Large intestine (tissue), 3 donors: ENCODE measurements at regions not wholly inside any gene's neighbourhood (a gene's known extent, or its start where the extent isn't known, plus 50 kb on each side); places are given as distances from the start of the nearest gene placed in this dataset.

Experiments
- DNase-seq, 2 donors: peaks; one replicate each; pipeline versions ENCODE4 v3.0.0 to v3.0.0-alpha.2; 2013
- H3K27ac ChIP-seq: one replicate; pipeline ENCODE4 v1.5.1; 2013; ENCODE audit warnings: low read length
- H3K27me3 ChIP-seq: 2 replicates; pipeline ENCODE4 v1.6.1; 2013; ENCODE audit warnings: low read length; ENCODE audit not compliant: control insufficient read depth, insufficient read depth
- H3K36me3 ChIP-seq: 2 replicates; pipeline ENCODE4 v1.6.1; 2013; ENCODE audit warnings: low read length; ENCODE audit not compliant: control insufficient read depth, insufficient read depth
- H3K4me1 ChIP-seq: one replicate; pipeline ENCODE4 v1.6.1; 2013; ENCODE audit warnings: low read length; ENCODE audit not compliant: control insufficient read depth, insufficient read depth
- H3K4me3 ChIP-seq: one replicate; pipeline ENCODE4 v1.5.1; 2013; ENCODE audit warnings: low read length
- H3K9me3 ChIP-seq: one replicate; pipeline ENCODE4 v1.6.1; 2013; ENCODE audit warnings: mild to moderate bottlenecking, low read depth, low read length, moderate library complexity; ENCODE audit not compliant: control insufficient read depth
- WGBS: methylation state at CpG from one replicate; pipeline ENCODE4 v1.1.5; 2013; ENCODE audit warnings: low lambda C conversion rate; ENCODE audit not compliant: insufficient coverage; 5-methylcytosine and 5-hydroxymethylcytosine counted together

DNA sequence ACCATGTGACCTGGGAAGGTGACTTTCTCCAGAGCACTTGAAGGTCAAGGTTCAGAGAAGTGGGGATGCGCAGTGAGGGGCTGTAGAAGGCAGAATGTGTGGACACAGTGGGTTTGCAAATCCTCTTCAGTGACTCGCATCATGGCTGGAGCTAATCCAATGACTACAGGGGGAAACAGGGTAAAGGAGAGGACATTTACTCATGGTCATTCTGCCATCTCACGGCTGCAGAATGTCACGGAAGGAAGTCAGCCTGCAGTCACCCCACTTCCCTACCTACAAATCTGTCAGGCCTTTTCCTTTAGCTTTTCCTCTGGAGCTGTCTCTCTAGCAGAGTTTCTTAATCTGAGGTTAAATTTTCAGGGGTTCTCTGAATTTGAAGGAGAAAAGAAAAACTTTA lies 337.6 kb downstream of the CDC5L start:
- H3K4me3 ChIP-seq: no peak overlapping the region
- H3K9me3 ChIP-seq: peaks cover 3% of the 10 kb centered on the region
- no peak overlapping the region for H3K27ac ChIP-seq
- no peak for DNase-seq
- no CpG with 5 or more reads among the region's 4 CpGs for whole genome bisulfite sequencing
- no peaks in the 10 kb centered on the region for H3K36me3 ChIP-seq
- H3K4me1 ChIP-seq: no peaks in the 10 kb centered on the region
- no peaks in the 10 kb centered on the region for H3K27me3 ChIP-seq

GRCh38 chr6:44727651-44728630 lies 340.4 kb downstream of the CDC5L start:
- Histone ChIP-seq H3K36me3 (no peaks in the 10 kb centered on the region), H3K9me3 (peaks cover 3% of the 10 kb centered on the region), H3K4me1 (peaks cover 9% of the 10 kb centered on the region), H3K4me3 (no peak overlapping the region), H3K27ac (no peak overlapping the region), H3K27me3 (no peaks in the 10 kb centered on the region)
- WGBS: 96% methylated on average over 11 of the region's 44 CpGs
- no peak for DNase-seq

- Histone ChIP-seq H3K27ac (no peak overlapping the region), H3K27me3 (no peaks in the 10 kb centered on the region), H3K4me3 (no peak overlapping the region), H3K4me1 (peaks cover 9% of the 10 kb centered on the region), H3K36me3 (no peaks in the 10 kb centered on the region), H3K9me3 (peaks cover 3% of the 10 kb centered on the region)
- peak in 1 of 2 donors; percentile 25 for DNase-seq
- no CpG with 5 or more reads among the region's 7 CpGs for WGBS
Observed at GRCh38 chr6:44730771-44731391, 343.4 kb downstream of the CDC5L start.

DNA sequence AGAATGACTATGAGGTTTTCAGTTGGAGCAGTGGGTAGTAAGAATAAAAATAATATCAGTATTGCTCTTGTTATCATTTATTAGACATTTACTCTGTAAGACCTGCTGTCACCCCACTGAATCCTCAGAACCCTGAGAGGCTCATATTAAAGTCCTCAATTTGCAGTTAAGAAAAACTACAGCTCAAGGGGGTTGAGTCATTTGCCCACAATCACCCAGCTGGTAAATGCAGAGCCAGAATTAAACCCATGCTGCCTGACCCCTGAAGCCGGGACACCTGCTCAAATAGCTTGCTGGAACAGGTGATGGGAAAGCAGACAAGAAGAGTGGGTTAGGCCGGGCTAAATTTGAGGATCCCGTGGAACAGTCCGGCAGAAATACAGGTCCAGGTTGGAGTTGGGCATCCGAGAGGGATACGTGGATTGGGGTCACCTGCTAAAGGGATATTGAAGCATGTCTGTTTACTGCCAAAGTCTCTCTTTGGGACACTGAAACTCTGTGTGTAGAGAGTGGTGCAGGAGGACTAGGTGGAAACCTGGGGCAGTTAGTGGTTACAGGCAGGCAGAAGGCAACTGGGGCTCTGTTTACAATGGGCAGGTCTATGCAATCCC lies 344.1 kb downstream of the CDC5L start:
- WGBS: no CpG with 5 or more reads among the region's 6 CpGs
- Histone ChIP-seq H3K27me3 (no peaks in the 10 kb centered on the region), H3K4me3 (no peak overlapping the region), H3K36me3 (no peaks in the 10 kb centered on the region), H3K9me3 (peaks cover 3% of the 10 kb centered on the region), H3K27ac (no peak overlapping the region), H3K4me1 (peaks cover 9% of the 10 kb centered on the region)
- DNase-seq: no peak

DNA sequence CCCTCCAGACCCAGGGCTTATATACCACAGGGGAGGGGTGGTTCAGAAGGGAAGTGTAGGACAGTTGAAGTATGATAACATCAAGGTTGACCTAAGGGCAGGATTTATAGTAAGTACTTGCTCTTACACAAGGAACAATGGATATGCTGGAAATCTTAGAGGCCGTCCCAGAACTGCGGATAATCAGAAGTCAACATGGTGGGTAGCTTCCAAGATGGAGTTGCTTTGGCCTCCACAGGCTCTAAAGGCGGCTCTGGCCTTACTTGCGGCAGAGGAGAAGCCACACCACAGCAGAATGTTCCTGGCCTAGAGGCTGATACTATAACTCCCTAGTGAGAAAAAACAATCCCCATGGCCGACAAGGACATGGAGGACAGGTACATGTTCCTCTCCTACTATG lies 344.7 kb downstream of the CDC5L start:
- Histone ChIP-seq H3K4me3 (no peak overlapping the region), H3K27me3 (no peaks in the 10 kb centered on the region), H3K4me1 (peaks cover 9% of the 10 kb centered on the region), H3K27ac (no peak overlapping the region), H3K36me3 (no peaks in the 10 kb centered on the region), H3K9me3 (peaks cover 3% of the 10 kb centered on the region)
- DNase-seq: no peak
- WGBS: no CpG with 5 or more reads among the region's 5 CpGs

- Histone ChIP-seq H3K27ac (no peak overlapping the region), H3K9me3 (no peaks in the 10 kb centered on the region), H3K36me3 (no peaks in the 10 kb centered on the region), H3K4me1 (peaks cover 14% of the 10 kb centered on the region), H3K4me3 (no peak overlapping the region), H3K27me3 (no peaks in the 10 kb centered on the region)
- no peak for DNase-seq
- WGBS: 89% methylated on average over 1 of the region's 4 CpGs
Observed at GRCh38 chr6:44733126-44733525, 345.6 kb downstream of the CDC5L start.

DNA sequence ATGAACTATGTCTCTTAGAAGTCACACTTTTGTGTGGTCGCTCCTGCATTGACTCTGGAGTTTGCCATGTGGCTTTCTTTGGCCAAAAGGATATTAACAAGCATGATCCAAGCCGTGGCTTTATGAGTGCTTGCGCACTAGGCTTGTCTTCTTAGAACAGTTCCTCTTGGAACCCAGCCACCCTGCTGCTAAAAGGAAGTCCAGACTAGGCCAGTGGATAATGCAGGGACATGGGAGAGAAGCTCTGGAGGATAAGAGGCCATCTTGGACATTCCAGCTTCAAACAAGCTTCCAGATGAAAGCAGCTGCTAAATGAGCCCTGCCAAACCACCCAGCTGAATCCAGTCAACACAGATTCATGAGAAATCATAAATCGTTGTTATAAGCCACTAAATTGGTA lies 346.4 kb downstream of the CDC5L start:
- no CpG with 5 or more reads among the region's 4 CpGs for WGBS
- no peaks in the 10 kb centered on the region for H3K36me3 ChIP-seq
- DNase-seq: peak in 1 of 2 donors; percentile 42
- no peak overlapping the region for H3K27ac ChIP-seq
- no peaks in the 10 kb centered on the region for H3K9me3 ChIP-seq
- H3K27me3 ChIP-seq: no peaks in the 10 kb centered on the region
- H3K4me1 ChIP-seq: peaks cover 21% of the 10 kb centered on the region
- no peak overlapping the region for H3K4me3 ChIP-seq

GRCh38 chr6:44734886-44735629 lies 347.6 kb downstream of the CDC5L start:
- no CpG with 5 or more reads among the region's 5 CpGs for WGBS
- DNase-seq: no peak
- peaks cover 4% of the 10 kb centered on the region for H3K9me3 ChIP-seq
- H3K36me3 ChIP-seq: no peaks in the 10 kb centered on the region
- no peak overlapping the region for H3K27ac ChIP-seq
- H3K27me3 ChIP-seq: no peaks in the 10 kb centered on the region
- peaks cover 23% of the 10 kb centered on the region for H3K4me1 ChIP-seq
- no peak overlapping the region for H3K4me3 ChIP-seq

DNA sequence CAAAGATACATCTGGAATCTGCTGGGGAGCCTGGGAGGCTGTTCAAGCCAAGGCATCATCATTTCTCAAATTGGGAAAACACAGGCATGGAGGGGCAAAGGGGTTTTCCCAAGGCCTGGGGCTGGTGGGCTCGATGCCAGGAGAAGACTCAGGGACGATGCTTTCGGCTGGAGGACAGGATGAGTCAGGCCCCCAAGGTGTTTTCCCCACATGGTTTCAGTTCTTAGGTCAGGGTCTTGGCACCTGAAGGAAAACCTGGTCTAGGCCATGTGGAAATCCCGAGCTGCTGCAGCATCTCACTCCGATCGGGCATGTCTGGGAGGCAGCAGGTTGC lies 348.1 kb downstream of the CDC5L start:
- WGBS: no CpG with 5 or more reads among the region's 6 CpGs
- no peak overlapping the region for H3K4me3 ChIP-seq

GRCh38 chr6:44737341-44737740 lies 349.8 kb downstream of the CDC5L start:
- peaks cover 4% of the 10 kb centered on the region for H3K9me3 ChIP-seq
- 100% methylated on average over 1 of the region's 9 CpGs for WGBS
- peaks cover 19% of the 10 kb centered on the region for H3K4me1 ChIP-seq
- no peak overlapping the region for H3K27ac ChIP-seq
- no peaks in the 10 kb centered on the region for H3K27me3 ChIP-seq
- H3K4me3 ChIP-seq: no peak overlapping the region
- no peaks in the 10 kb centered on the region for H3K36me3 ChIP-seq
- DNase-seq: no peak

More for the DNA sequence above, 348.1 kb downstream of the CDC5L start:
- H3K27me3 ChIP-seq: no peaks in the 10 kb centered on the region
- H3K27ac ChIP-seq: no peak overlapping the region
- H3K9me3 ChIP-seq: peaks cover 4% of the 10 kb centered on the region
- peaks cover 23% of the 10 kb centered on the region for H3K4me1 ChIP-seq
- no peak for DNase-seq
- H3K36me3 ChIP-seq: no peaks in the 10 kb centered on the region
